ENCODE measurements at regions not wholly inside any gene's neighbourhood (a gene's known extent, or its start where the extent isn't known, plus 50 kb on each side); places are given as distances from the start of the nearest gene placed in this dataset.

DNA sequence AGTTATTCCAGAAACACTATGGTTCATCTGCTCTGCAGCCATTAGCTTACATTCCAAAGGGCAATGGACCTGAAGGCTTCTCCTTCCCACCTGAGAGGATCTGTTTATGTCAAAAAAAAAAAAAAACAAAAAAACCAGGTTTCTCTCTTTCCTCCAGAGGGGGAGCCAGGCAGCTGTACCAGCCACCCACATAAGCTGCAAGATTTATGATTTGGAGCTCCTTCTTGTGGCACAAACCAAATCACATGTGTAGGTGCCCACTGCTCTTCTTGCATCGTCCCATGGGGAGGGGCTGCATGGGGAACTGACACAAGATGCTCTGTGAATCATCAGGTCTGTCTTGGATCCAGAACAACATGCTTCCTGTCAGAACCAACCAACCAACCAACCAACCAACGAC, 231.6 kb upstream of the IGFBP3 start:
- Histone ChIP-seq H3K4me3 (ENCODE audit: low read length) (no peak overlapping the region), H3K9me3 (ENCODE audit: control insufficient read depth in 1 of 2, insufficient read depth in 1 of 2, low read length in 2 of 2) (no peaks in the 10 kb centered on the region), H3K27ac (ENCODE audit: low read depth in 1 of 2, low read length in 2 of 2) (no peak overlapping the region), H3K4me1 (ENCODE audit: insufficient read depth, low read length) (no peaks in the 10 kb centered on the region), H3K27me3 (ENCODE audit: control insufficient read depth in 1 of 2, insufficient read depth in 2 of 2, low read length in 2 of 2) (no peaks in the 10 kb centered on the region), H3K36me3 (ENCODE audit: insufficient read depth, low read length) (no peaks in the 10 kb centered on the region)
- CTCF ChIA-PET: no interaction called here
- TF ChIP-seq, protein P1, sequence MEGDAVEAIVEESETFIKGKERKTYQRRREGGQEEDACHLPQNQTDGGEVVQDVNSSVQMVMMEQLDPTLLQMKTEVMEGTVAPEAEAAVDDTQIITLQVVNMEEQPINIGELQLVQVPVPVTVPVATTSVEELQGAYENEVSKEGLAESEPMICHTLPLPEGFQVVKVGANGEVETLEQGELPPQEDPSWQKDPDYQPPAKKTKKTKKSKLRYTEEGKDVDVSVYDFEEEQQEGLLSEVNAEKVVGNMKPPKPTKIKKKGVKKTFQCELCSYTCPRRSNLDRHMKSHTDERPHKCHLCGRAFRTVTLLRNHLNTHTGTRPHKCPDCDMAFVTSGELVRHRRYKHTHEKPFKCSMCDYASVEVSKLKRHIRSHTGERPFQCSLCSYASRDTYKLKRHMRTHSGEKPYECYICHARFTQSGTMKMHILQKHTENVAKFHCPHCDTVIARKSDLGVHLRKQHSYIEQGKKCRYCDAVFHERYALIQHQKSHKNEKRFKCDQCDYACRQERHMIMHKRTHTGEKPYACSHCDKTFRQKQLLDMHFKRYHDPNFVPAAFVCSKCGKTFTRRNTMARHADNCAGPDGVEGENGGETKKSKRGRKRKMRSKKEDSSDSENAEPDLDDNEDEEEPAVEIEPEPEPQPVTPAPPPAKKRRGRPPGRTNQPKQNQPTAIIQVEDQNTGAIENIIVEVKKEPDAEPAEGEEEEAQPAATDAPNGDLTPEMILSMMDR (IDR thresholded peaks at IDR 0.05): no peak
- ATAC-seq (ENCODE audit: poor library complexity): no peak
- no peak overlapping the region for H3K4me3 Mint-ChIP-seq
- no peaks in the 10 kb centered on the region for H3K27me3 Mint-ChIP-seq
- intact Hi-C loops (cut with DNase I, micrococcal nuclease): no loop called here
- no peaks in the 10 kb centered on the region for H3K36me3 Mint-ChIP-seq (ENCODE audit: low read depth)
- POLR2A ChIA-PET: no interaction called here
- peaks cover 2% of the 10 kb centered on the region for H3K9me3 Mint-ChIP-seq
- H3K27ac Mint-ChIP-seq: no peak overlapping the region
- no peaks in the 10 kb centered on the region for H3K4me1 Mint-ChIP-seq (ENCODE audit: low read depth)
- no peak for DNase-seq

DNA sequence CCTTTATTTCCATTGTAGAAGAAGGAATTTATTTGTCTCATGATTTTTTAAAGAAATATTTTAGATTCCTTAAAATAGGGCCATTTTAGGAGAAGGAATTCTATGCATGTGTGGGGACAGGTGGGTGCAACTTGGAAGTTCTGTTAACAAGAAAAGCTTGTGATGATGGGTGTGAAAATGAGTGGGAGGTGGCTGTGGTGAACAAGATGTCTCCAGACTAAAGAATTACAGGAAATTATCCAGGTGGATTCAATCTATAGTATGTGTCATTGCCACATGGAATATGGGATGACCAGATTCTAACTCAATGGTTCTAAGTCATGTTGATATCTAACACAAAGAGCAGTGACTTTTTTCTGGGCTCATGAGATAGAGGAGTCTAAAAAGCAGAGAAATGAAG, 229.6 kb upstream of the IGFBP3 start:
- no peaks in the 10 kb centered on the region for H3K9me3 ChIP-seq (ENCODE audit: control insufficient read depth in 1 of 2, insufficient read depth in 1 of 2, low read length in 2 of 2)
- ATAC-seq (ENCODE audit: poor library complexity) (no peak), DNase-seq (no peak)
- Mint-ChIP-seq H3K27me3 (no peaks in the 10 kb centered on the region), H3K4me3 (no peak overlapping the region), H3K4me1 (ENCODE audit: low read depth) (no peaks in the 10 kb centered on the region), H3K36me3 (ENCODE audit: low read depth) (no peaks in the 10 kb centered on the region), H3K9me3 (peaks cover 2% of the 10 kb centered on the region), H3K27ac (no peak overlapping the region)
- intact Hi-C loops (cut with DNase I, micrococcal nuclease): no loop called here
- no peaks in the 10 kb centered on the region for H3K4me1 ChIP-seq (ENCODE audit: insufficient read depth, low read length)
- H3K27me3 ChIP-seq (ENCODE audit: control insufficient read depth in 1 of 2, insufficient read depth in 2 of 2, low read length in 2 of 2): no peaks in the 10 kb centered on the region
- TF ChIP-seq, protein P1 (IDR thresholded peaks at IDR 0.05): no peak
- no peaks in the 10 kb centered on the region for H3K36me3 ChIP-seq (ENCODE audit: insufficient read depth, low read length)
- ChIA-PET POLR2A (no interaction called here), CTCF (no interaction called here)
- no peak overlapping the region for H3K27ac ChIP-seq (ENCODE audit: low read depth in 1 of 2, low read length in 2 of 2)
- no peak overlapping the region for H3K4me3 ChIP-seq (ENCODE audit: low read length)

DNA sequence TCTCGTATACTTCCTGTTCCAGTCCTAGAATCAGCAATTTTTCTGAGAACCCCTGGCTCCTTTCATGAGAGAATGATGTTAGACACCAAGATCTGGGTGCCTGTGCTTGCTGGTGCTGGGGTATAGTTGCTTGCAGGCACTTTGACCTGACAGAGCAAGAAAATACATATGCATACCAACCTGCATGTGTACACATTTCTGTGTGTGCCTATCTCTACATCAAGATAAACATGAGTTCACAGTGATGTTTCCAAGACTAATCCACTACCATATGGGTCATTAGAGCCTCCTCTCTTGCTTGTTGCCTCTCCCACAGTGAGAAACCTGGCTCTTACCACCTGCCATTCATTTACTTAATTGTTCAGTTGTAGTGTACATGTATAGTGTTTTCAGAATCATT, 229.1 kb upstream of the IGFBP3 start:
- Histone ChIP-seq H3K36me3 (ENCODE audit: insufficient read depth, low read length) (no peaks in the 10 kb centered on the region), H3K9me3 (ENCODE audit: control insufficient read depth in 1 of 2, insufficient read depth in 1 of 2, low read length in 2 of 2) (no peaks in the 10 kb centered on the region), H3K27me3 (ENCODE audit: control insufficient read depth in 1 of 2, insufficient read depth in 2 of 2, low read length in 2 of 2) (no peaks in the 10 kb centered on the region), H3K27ac (ENCODE audit: low read depth in 1 of 2, low read length in 2 of 2) (no peak overlapping the region), H3K4me3 (ENCODE audit: low read length) (no peak overlapping the region), H3K4me1 (ENCODE audit: insufficient read depth, low read length) (no peaks in the 10 kb centered on the region)
- no peaks in the 10 kb centered on the region for H3K27me3 Mint-ChIP-seq
- peaks cover 2% of the 10 kb centered on the region for H3K9me3 Mint-ChIP-seq
- TF ChIP-seq, protein P1 (IDR thresholded peaks at IDR 0.05): no peak
- ATAC-seq (ENCODE audit: poor library complexity) (no peak), DNase-seq (no peak)
- intact Hi-C loops (cut with DNase I, micrococcal nuclease): no loop called here
- ChIA-PET CTCF (no interaction called here), POLR2A (no interaction called here)
- H3K4me1 Mint-ChIP-seq (ENCODE audit: low read depth): no peaks in the 10 kb centered on the region
- no peak overlapping the region for H3K4me3 Mint-ChIP-seq
- H3K36me3 Mint-ChIP-seq (ENCODE audit: low read depth): no peaks in the 10 kb centered on the region
- no peak overlapping the region for H3K27ac Mint-ChIP-seq

Measured in CD4-positive, alpha-beta T cell (primary cell).